Mucosa of stomach (tissue), 1 donor: ENCODE measurements at regions not wholly inside any gene's neighbourhood (a gene's known extent, or its start where the extent isn't known, plus 50 kb on each side); places are given as distances from the start of the nearest gene placed in this dataset.
"Not testable (repeated sequence)": the region's sequence is repeated elsewhere in the genome, so short reads cannot be mapped to it uniquely, and the experiment has no call there.

Experiments
- H3K27me3 ChIP-seq: one replicate; pipeline ENCODE4 v1.7.0; 2013; ENCODE audit warnings: mild to moderate bottlenecking, low read length; ENCODE audit not compliant: control insufficient read depth, insufficient read depth
- H3K36me3 ChIP-seq: one replicate; pipeline ENCODE4 v1.7.0; 2013; ENCODE audit warnings: low read length; ENCODE audit not compliant: control insufficient read depth, insufficient read depth
- H3K4me1 ChIP-seq: one replicate; pipeline ENCODE4 v1.7.0; 2013; ENCODE audit warnings: mild to moderate bottlenecking, low read length; ENCODE audit not compliant: control insufficient read depth, insufficient read depth
- H3K4me3 ChIP-seq: one replicate; pipeline ENCODE4 v1.7.0; 2013; ENCODE audit warnings: low read length
- H3K9ac ChIP-seq: one replicate; pipeline ENCODE4 v1.7.0; 2013; ENCODE audit warnings: mild to moderate bottlenecking, low read length, moderate library complexity
- H3K9me3 ChIP-seq: one replicate; pipeline ENCODE4 v1.7.0; 2013; ENCODE audit warnings: mild to moderate bottlenecking, low read length, moderate library complexity; ENCODE audit not compliant: control insufficient read depth
- donor health status: Pancreatic carcinoma.

DNA sequence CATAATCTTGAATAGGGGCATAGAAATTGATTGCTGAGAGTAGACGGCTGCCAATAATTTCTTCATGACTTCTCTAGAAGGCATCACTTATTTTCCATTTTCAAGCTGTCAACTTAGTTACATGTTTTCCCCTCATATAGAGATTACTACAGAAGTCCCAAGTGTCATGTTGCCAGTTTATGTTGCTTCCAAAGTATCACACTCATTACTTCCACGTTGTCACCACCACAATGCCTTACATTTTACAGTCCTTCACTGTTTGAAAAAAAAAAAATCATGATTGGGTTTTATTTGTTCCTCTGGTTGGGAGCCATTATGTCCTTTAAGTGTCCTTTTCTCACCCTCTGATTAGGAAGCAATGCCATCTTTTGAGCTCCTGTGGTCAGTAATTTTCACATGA is 2144.6 kb upstream of the ACO1 start:
- no peaks in the 10 kb centered on the region for H3K9me3 ChIP-seq
- H3K4me3 ChIP-seq: no peak overlapping the region
- H3K4me1 ChIP-seq: no peaks in the 10 kb centered on the region
- H3K27me3 ChIP-seq: no peaks in the 10 kb centered on the region
- no peaks in the 10 kb centered on the region for H3K36me3 ChIP-seq
- no peak overlapping the region for H3K9ac ChIP-seq

DNA sequence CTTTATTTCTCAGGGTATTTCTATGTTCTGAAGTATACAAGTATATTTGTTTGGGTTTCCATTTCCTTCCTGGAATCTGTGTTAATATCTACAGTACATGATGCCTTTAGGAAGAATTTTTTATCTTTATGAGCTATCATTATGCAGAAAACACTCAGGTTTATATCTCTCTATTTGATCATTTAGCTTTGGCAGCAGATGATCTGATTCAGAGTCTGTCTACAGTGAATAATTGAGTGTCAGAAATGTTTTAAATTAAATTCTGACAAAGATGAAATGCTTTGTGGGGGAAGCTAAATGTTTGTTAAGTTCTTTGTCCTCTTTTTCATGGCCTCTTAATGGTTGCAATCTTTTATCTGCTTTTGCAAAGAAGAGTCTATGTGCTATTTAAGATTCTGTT is 2141.0 kb upstream of the ACO1 start:
- Histone ChIP-seq H3K4me3 (no peak overlapping the region), H3K4me1 (no peaks in the 10 kb centered on the region), H3K9me3 (no peaks in the 10 kb centered on the region), H3K9ac (no peak overlapping the region), H3K36me3 (no peaks in the 10 kb centered on the region), H3K27me3 (no peaks in the 10 kb centered on the region)

DNA sequence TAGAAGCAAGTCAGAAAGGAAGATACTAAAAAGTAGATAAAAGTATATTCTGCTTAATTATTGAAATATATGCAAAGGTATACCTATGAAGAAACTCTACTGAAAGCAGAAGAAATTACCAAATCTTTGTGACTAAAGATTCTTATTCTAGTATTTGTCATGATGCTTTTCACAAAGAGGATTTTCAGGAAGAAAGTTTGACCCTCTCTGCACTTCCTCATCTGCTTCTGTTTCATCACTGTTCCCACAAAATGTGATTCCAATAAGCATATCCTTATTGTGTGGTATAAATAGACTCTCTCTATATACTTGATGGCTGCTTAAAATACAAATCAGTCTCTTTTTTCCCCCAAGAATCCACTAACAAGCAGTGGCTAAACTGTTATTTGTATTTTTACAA is 2139.6 kb upstream of the ACO1 start:
- no peak overlapping the region for H3K4me3 ChIP-seq
- H3K9ac ChIP-seq: no peak overlapping the region
- H3K36me3 ChIP-seq: no peaks in the 10 kb centered on the region
- no peaks in the 10 kb centered on the region for H3K27me3 ChIP-seq
- H3K9me3 ChIP-seq: no peaks in the 10 kb centered on the region
- H3K4me1 ChIP-seq: no peaks in the 10 kb centered on the region

DNA sequence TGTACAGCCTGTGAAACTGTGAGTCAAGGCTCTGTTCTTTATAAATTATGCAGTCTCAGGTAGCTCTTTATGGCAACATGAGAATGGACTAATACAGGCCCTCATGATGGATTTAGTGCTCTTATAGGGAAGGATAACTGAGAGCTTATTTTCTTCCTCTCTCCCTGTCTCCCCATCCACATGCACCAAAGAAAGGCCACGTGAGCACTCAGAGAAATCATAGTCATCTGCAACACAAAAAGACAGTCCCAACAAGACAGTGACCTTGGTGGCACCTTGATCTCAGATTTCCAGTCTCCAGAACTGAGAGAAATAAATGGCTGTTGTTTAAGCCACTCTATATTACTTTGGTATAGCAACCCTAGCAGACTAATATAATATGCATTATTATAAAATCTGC is 2133.6 kb upstream of the ACO1 start:
- Histone ChIP-seq H3K4me1 (no peaks in the 10 kb centered on the region), H3K27me3 (no peaks in the 10 kb centered on the region), H3K9me3 (no peaks in the 10 kb centered on the region), H3K4me3 (no peak overlapping the region), H3K9ac (no peak overlapping the region), H3K36me3 (no peaks in the 10 kb centered on the region)

DNA sequence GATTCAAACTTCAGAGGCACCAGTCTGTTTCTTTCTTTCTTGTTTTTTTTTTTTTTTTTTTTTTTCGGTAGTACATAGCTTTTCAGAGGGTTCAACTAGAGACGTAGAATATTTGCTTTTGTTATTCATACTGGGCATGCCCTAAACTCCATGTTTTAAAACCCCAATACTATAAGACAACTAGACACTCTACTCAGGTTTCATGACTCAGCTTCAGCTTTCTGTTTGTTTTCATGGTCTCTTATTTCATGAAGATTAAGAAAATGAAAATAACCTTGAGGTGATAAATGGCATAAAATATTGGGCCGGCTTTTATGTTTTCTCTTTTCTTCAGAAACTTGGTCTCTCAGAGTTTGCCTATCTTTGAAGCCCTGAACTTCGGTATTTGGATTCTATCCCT is 2126.3 kb upstream of the ACO1 start:
- Histone ChIP-seq H3K36me3 (no peaks in the 10 kb centered on the region), H3K9me3 (no peaks in the 10 kb centered on the region), H3K9ac (no peak overlapping the region), H3K4me3 (no peak overlapping the region), H3K4me1 (no peaks in the 10 kb centered on the region), H3K27me3 (no peaks in the 10 kb centered on the region)

DNA sequence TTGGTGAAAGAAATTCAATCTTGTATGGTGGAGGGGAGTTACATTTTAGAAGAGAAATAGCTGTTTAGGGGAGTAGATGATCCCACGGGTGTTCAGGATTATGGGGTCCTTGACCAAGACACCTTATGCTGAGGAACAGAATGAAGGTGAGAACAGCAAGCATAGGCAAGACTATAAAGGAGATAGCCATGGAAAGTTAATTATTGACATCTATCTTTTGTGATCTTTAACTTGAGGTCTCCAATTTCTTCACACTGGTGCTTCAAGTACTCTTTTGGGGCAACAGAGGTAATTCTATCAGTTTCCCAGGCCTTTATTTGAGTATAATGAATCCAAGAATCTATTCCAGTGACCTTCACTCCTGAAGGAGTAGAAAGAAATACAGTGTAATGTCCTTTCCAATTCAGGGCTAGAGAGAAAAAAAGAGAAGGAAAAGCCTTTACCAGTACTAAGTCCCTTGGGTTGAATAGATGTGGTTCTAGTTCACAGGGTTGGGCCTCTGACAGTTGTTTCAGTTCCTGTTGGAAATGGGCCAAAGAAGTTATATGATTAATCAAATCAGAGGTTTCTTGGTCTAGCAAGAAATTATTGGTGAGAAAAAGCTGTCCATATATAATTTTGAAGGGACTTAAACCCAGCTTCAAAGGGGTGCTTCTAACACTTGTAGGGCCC is 2104.1 kb upstream of the ACO1 start:
- Histone ChIP-seq H3K9me3 (no peaks in the 10 kb centered on the region), H3K27me3 (no peaks in the 10 kb centered on the region), H3K36me3 (no peaks in the 10 kb centered on the region), H3K4me1 (no peaks in the 10 kb centered on the region), H3K9ac (no peak overlapping the region), H3K4me3 (no peak overlapping the region)

DNA sequence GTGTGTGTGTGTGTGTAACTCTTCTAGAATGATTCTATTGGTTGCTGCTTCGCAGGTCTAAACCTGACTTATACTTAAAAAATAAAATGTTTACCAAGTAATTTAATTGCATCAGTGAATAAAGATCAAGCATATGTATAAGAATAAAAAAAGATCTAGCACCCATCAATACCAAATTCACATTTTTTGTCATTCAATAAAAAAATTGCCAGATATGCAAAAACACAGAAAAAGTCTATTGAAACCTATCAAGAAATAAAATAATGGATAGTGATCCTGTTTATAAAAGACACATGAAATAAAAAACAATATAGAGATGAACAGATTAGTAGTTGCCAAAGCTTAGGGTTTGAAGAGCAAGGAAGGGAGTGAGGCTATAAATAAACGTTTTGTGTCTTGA is 2095.0 kb upstream of the ACO1 start:
- H3K4me1 ChIP-seq: no peaks in the 10 kb centered on the region
- H3K36me3 ChIP-seq: no peaks in the 10 kb centered on the region
- H3K27me3 ChIP-seq: no peaks in the 10 kb centered on the region
- H3K9me3 ChIP-seq: no peaks in the 10 kb centered on the region
- H3K9ac ChIP-seq: no peak overlapping the region
- H3K4me3 ChIP-seq: no peak overlapping the region

DNA sequence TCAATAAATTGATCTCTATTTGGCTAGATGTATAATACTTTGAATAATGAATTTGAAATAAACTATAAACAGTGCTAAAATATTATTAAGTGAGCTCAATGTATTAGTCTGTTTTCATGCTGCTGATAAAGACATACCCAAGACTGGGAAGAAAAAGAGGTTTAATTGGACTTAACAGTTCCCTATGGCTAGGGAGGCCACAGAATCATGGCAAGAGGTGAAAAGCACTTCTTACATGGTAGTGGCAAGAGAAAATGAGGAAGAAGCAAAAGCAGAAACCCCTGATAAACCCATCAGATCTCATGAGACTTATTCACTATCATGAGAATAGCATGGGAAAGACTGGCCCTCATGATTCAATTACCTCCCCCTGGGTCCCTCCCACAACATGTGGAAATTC is 2092.4 kb upstream of the ACO1 start:
- H3K36me3 ChIP-seq, H3K27me3 ChIP-seq, H3K4me1 ChIP-seq, H3K9me3 ChIP-seq, H3K4me3 ChIP-seq, H3K9ac ChIP-seq: not testable (repeated sequence)

DNA sequence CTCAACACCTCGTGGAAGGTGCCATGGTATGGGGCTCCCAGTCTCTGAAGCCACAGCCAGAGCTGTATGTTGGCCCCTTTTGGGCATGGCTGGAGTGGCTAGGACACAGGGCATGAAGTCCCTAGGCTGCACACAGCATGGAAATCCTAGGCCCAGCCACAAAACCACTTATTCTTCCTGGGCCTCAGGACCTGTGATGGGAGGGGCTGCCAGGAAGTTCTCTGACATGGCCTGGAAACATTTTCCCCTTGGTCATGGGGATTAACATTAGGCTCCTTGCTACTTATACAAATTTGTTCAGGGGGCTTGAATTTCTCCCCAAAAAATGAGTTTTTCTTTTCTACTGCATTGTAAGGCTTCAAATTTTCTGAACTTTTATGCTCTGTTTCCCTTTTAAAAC is 2091.2 kb upstream of the ACO1 start:
- Histone ChIP-seq H3K36me3 (no peaks in the 10 kb centered on the region), H3K9ac (no peak overlapping the region), H3K27me3 (no peaks in the 10 kb centered on the region), H3K9me3 (no peaks in the 10 kb centered on the region), H3K4me1 (no peaks in the 10 kb centered on the region), H3K4me3 (no peak overlapping the region)

DNA sequence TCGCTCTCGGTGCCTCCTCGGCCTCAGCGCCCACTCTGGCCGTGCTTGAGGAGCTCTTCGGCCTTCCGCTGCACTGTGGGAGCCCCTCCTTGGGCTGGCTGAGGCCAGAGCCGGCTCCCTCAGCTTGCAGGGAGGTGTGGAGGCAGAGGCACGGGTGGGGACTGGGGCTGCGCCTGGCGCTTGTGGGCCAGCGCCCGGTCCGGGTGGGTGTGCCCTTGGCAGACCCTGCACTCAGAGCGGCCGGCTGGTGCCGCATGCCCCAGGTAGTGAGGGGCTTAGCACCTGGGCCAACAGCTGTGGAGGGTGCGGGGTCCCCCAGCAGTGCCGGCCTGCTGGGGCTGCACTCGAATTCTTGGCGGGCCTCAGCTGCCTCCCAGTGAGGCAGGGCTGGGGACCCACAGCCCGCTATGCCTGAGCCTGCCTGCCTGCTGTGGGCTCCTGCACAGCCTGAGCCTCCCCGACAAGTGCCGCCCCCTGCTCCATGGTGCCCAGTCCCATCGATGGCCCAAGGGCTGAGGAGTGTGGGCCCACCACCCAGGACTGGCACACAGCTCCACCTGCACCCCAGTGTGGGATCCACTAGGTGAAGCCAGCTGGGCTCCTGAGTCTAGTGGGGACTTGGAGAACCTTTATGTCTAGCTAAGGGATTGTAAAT is 2085.2 kb upstream of the ACO1 start:
- Histone ChIP-seq H3K9ac (no peak overlapping the region), H3K4me3 (no peak overlapping the region), H3K4me1 (no peaks in the 10 kb centered on the region), H3K27me3 (no peaks in the 10 kb centered on the region), H3K9me3 (no peaks in the 10 kb centered on the region), H3K36me3 (no peaks in the 10 kb centered on the region)

DNA sequence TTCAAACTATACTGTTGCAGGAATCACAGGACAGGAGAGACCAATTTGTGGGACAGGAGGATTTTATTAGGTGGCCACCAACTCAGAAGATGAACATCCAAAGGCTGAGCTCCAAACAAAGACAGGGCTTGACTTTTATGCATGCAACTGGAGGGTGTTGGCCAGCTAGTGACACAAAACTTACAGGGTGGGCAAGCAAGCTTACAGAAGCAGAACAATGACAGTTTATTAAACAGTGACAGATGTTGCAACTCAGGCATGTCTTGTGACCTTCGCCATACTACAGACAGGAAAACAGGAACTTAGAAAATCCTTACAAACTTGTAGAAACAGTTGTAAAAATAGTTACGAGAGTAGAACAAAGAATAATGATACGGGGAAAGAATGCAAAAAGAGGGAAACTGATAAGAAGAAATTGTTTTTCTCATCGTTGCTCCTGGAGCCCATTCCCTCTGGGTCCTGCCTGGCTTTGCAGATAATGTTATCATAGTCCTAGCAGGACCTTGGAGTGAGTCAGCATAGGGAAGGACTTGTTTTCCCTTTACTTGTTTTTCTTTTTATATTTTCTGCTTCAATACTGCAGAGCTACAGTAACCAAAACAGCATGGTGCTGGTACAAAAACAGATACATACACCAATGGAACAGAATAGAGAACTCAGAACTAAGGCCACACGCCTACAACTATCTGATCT is 2083.0 kb upstream of the ACO1 start:
- H3K4me1 ChIP-seq: no peaks in the 10 kb centered on the region
- no peaks in the 10 kb centered on the region for H3K27me3 ChIP-seq
- H3K9me3 ChIP-seq: no peaks in the 10 kb centered on the region
- H3K9ac ChIP-seq: no peak overlapping the region
- H3K36me3 ChIP-seq: no peaks in the 10 kb centered on the region
- H3K4me3 ChIP-seq: no peak overlapping the region

DNA sequence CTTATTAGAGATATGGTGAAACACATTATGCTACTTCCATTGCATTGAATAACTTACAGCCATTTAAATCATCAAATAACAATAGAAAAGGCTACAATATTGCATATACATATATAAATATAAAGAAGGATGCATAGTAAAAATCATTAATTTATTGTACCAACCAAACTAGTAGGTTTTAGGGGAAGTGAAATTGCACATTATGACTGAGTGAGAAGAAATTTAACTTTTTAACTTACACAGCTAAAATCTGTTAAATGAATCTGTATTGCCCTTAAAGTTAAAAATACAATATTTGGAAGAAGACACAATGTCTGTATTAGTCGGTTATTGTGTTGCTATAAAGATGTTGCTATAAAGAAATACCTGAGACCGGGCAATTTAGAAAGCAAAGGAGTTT is 2073.7 kb upstream of the ACO1 start:
- H3K27me3 ChIP-seq: no peaks in the 10 kb centered on the region
- H3K9ac ChIP-seq: no peak overlapping the region
- H3K4me3 ChIP-seq: no peak overlapping the region
- no peaks in the 10 kb centered on the region for H3K9me3 ChIP-seq
- no peaks in the 10 kb centered on the region for H3K4me1 ChIP-seq
- H3K36me3 ChIP-seq: no peaks in the 10 kb centered on the region
